IMR-90 (cell line): ENCODE measurements at regions not wholly inside any gene's neighbourhood (a gene's known extent, or its start where the extent isn't known, plus 50 kb on each side); places are given as distances from the start of the nearest gene placed in this dataset.

Experiments
- ATAC-seq: fragments of 200-7000 bp; cut with Tn5 transposase; 2 replicates; pipeline ENCODE4 v1.9.1; 2020; ENCODE audit warnings: low read depth, mild to moderate bottlenecking, moderate library complexity
- BruUV-seq: library from RNA; stranded (reverse); fragments of 400-500 nt; replicated peaks from 2 replicates; lab custom pipeline; 2021; lab: Mats Ljungman, UMichigan
- CTCF ChIA-PET: fragments of 300-600 bp; formaldehyde crosslinking; extraction: SDS; loops from one replicate; lab custom pipeline; 2021; ENCODE audit warnings: antibody characterized with exemption; lab: Yijun Ruan, JAX
- POLR2A ChIA-PET: fragments of 300-600 bp; sonication (Branson Sonifier 250); formaldehyde crosslinking; loops from one replicate; lab custom pipeline; 2022; ENCODE audit warnings: antibody characterized with exemption; ENCODE audit not compliant: unreplicated experiment; lab: Charles Lee
- DNase-seq: peaks from one replicate; pipeline ENCODE4 v3.0.0; 2013
- H2AFZ ChIP-seq: replicated peaks from 2 replicates; pipeline ENCODE3; 2013; ENCODE audit warnings: low read length, mild to moderate bottlenecking; ENCODE audit not compliant: poor library complexity
- H2AK5ac ChIP-seq: 2 replicates; pipeline ENCODE4 v1.6.1; 2013; ENCODE audit warnings: low read depth, low read length, inconsistent platforms
- H2AK9ac ChIP-seq: replicated peaks from 2 replicates; pipeline ENCODE3; 2013; ENCODE audit warnings: mild to moderate bottlenecking, low read depth, low read length, moderate library complexity; ENCODE audit not compliant: poor library complexity
- H2BK120ac ChIP-seq: 2 replicates; pipeline ENCODE4 v1.6.1; 2013; ENCODE audit warnings: low read depth, low read length, inconsistent platforms
- H2BK15ac ChIP-seq: 3 replicates; pipeline ENCODE4 v1.6.1; 2013; ENCODE audit warnings: low read depth, low read length, inconsistent platforms
- H2BK20ac ChIP-seq: 2 replicates; pipeline ENCODE4 v1.6.1; 2013; ENCODE audit warnings: low read depth, mild to moderate bottlenecking, inconsistent platforms, low read length, moderate library complexity
- H2BK5ac ChIP-seq: 2 replicates; pipeline ENCODE4 v1.6.1; 2013; ENCODE audit warnings: mild to moderate bottlenecking, low read depth, low read length, inconsistent platforms; ENCODE audit not compliant: poor library complexity, severe bottlenecking
- H3K14ac ChIP-seq: replicated peaks from 2 replicates; pipeline ENCODE4 v1.6.1; 2013; ENCODE audit warnings: low read depth, low read length, inconsistent platforms
- H3K18ac ChIP-seq: 2 replicates; pipeline ENCODE4 v1.6.1; 2013; ENCODE audit warnings: low read depth, low read length, control low read depth
- H3K23ac ChIP-seq: 2 replicates; pipeline ENCODE4 v1.6.1; 2013; ENCODE audit warnings: low read depth, low read length, inconsistent platforms
- H3K27ac ChIP-seq: 2 replicates; pipeline ENCODE4 v1.5.1; 2013; ENCODE audit warnings: mild to moderate bottlenecking, control low read depth, low read length; ENCODE audit not compliant: insufficient read depth
- H3K27me3 ChIP-seq: 2 replicates; pipeline ENCODE4 v1.6.1; 2013; ENCODE audit warnings: low read length; ENCODE audit not compliant: control insufficient read depth, insufficient read depth
- H3K36me3 ChIP-seq: 2 replicates; pipeline ENCODE4 v1.6.1; 2013; ENCODE audit warnings: low read length, mixed read lengths; ENCODE audit not compliant: control insufficient read depth, insufficient read depth
- H3K4ac ChIP-seq: 2 replicates; pipeline ENCODE4 v1.6.1; 2013; ENCODE audit warnings: low read depth, low read length, inconsistent platforms
- H3K4me1 ChIP-seq: 2 replicates; pipeline ENCODE4 v1.6.1; 2013; ENCODE audit warnings: low read length, mixed read lengths; ENCODE audit not compliant: control insufficient read depth, insufficient read depth
- H3K4me2 ChIP-seq: 2 replicates; pipeline ENCODE4 v1.6.1; 2013; ENCODE audit warnings: low read depth, mild to moderate bottlenecking, control low read depth, low read length, moderate library complexity
- H3K4me3 ChIP-seq: 2 replicates; pipeline ENCODE4 v1.5.1; 2013; ENCODE audit warnings: low read depth, mild to moderate bottlenecking, control low read depth, low read length, moderate library complexity; ENCODE audit not compliant: insufficient read depth
- H3K56ac ChIP-seq: 2 replicates; pipeline ENCODE4 v1.6.1; 2013; ENCODE audit warnings: low read length, inconsistent platforms; ENCODE audit not compliant: insufficient read depth; ENCODE audit errors: extremely low read depth
- H3K79me1 ChIP-seq, 2 experiments: 2 replicates each; pipeline ENCODE4 v1.6.1; 2013; ENCODE audit warnings: low read length in 2 of 2, inconsistent platforms in 1 of 2, low read depth in 1 of 2
- H3K9ac ChIP-seq: 2 replicates; pipeline ENCODE4 v1.6.1; 2013; ENCODE audit warnings: low read depth, low read length, control low read depth
- H3K9me1 ChIP-seq: 2 replicates; pipeline ENCODE4 v1.6.1; 2013; ENCODE audit warnings: low read length, inconsistent platforms; ENCODE audit not compliant: insufficient read depth
- H3K9me3 ChIP-seq: 2 replicates; pipeline ENCODE4 v1.6.1; 2013; ENCODE audit warnings: low read length; ENCODE audit not compliant: control insufficient read depth, insufficient read depth
- H4K20me1 ChIP-seq: 2 replicates; pipeline ENCODE4 v1.6.1; 2013; ENCODE audit warnings: low read length, inconsistent platforms; ENCODE audit not compliant: insufficient read depth
- H4K5ac ChIP-seq: 2 replicates; pipeline ENCODE4 v1.6.1; 2013; ENCODE audit warnings: mild to moderate bottlenecking, low read depth, low read length, control low read depth
- H4K8ac ChIP-seq, 2 experiments: 2 replicates each; pipeline ENCODE4 v1.6.1; 2013; ENCODE audit warnings: low read depth in 2 of 2, low read length in 2 of 2, control low read depth in 1 of 2, inconsistent platforms in 1 of 2
- H4K91ac ChIP-seq: 2 replicates; pipeline ENCODE4 v1.6.1; 2013; ENCODE audit warnings: low read depth, low read length, inconsistent platforms; ENCODE audit not compliant: insufficient read depth
- BHLHE40 ChIP-seq: fragments of 150-350 bp; IDR thresholded peaks from 2 replicates; pipeline ENCODE4 v1.6.1; 2016; ENCODE audit warnings: mild to moderate bottlenecking, low read depth, low read length
- CEBPB ChIP-seq: IDR thresholded peaks from 2 replicates; pipeline ENCODE4 v1.6.1; 2012; ENCODE audit warnings: low read depth, low read length, improper control_type of control experiment
- CHD1 ChIP-seq: IDR thresholded peaks from 2 replicates; pipeline ENCODE4 v1.6.1; 2012; ENCODE audit warnings: low read depth, low read length, improper control_type of control experiment
- CTCF ChIP-seq: conservative IDR thresholded peaks from 2 replicates; pipeline ENCODE4 v1.5.1; 2012; ENCODE audit warnings: mild to moderate bottlenecking, low read depth, low read length, improper control_type of control experiment
- ELK1 ChIP-seq: fragments of 150-350 bp; IDR thresholded peaks from 2 replicates; pipeline ENCODE4 v1.6.1; 2016; ENCODE audit warnings: low read depth, mild to moderate bottlenecking, low read length, moderate library complexity, borderline replicate concordance
- FOS ChIP-seq: fragments of 150-350 bp; IDR thresholded peaks from 2 replicates; pipeline ENCODE4 v1.6.1; 2016; ENCODE audit warnings: low read depth, low read length
- MAFK ChIP-seq: IDR thresholded peaks from 2 replicates; pipeline ENCODE4 v1.6.1; 2012; ENCODE audit warnings: low read depth, low read length, improper control_type of control experiment
- MAZ ChIP-seq: IDR thresholded peaks from 2 replicates; pipeline ENCODE4 v1.6.1; 2012; ENCODE audit warnings: low read depth, mild to moderate bottlenecking, low read length, improper control_type of control experiment, moderate library complexity, borderline replicate concordance
- MXI1 ChIP-seq: IDR thresholded peaks from 2 replicates; pipeline ENCODE4 v1.6.1; 2012; ENCODE audit warnings: low read depth, mild to moderate bottlenecking, low read length, moderate library complexity, borderline replicate concordance
- NFE2L2 ChIP-seq: fragments of 150-350 bp; IDR thresholded peaks from 2 replicates; pipeline ENCODE4 v1.6.1; 2016; ENCODE audit warnings: low read depth, mild to moderate bottlenecking, low read length
- POLR2A ChIP-seq: IDR thresholded peaks from 2 replicates; pipeline ENCODE4 v1.6.1; 2012; ENCODE audit warnings: mild to moderate bottlenecking, low read depth, low read length
- RAD21 ChIP-seq: IDR thresholded peaks from 2 replicates; pipeline ENCODE4 v1.6.1; 2012; ENCODE audit warnings: low read length, improper control_type of control experiment
- RCOR1 ChIP-seq: IDR thresholded peaks from 2 replicates; pipeline ENCODE4 v1.6.1; 2012; ENCODE audit warnings: mild to moderate bottlenecking, low read length, improper control_type of control experiment; ENCODE audit not compliant: insufficient replicate concordance
- RFX5 ChIP-seq: IDR thresholded peaks from 2 replicates; pipeline ENCODE4 v1.8.0; 2012; ENCODE audit warnings: low read depth, mild to moderate bottlenecking, low read length, moderate library complexity
- SMC3 ChIP-seq: fragments of 150-350 bp; IDR thresholded peaks from 2 replicates; pipeline ENCODE4 v1.6.1; 2016; ENCODE audit warnings: low read depth, mild to moderate bottlenecking, antibody characterized with exemption, low read length, moderate library complexity
- USF2 ChIP-seq: fragments of 150-350 bp; IDR thresholded peaks from 2 replicates; pipeline ENCODE4 v1.6.1; 2017; ENCODE audit warnings: mild to moderate bottlenecking, antibody characterized with exemption, low read length, low read depth
- WGBS, 2 experiments: methylation state at CpG; one replicate each; pipeline versions ENCODE4 v1.1.5 to v1.1.7; 2013; ENCODE audit warnings: missing lambda C conversion rate in 2 of 2; ENCODE audit not compliant: insufficient read length in 1 of 2; ENCODE audit errors: extremely low coverage in 2 of 2; 5-methylcytosine and 5-hydroxymethylcytosine counted together
- dilution Hi-C: fragments of 300-500 bp; cut with HindIII; formaldehyde crosslinking; loops from one replicate; pipeline ENCODE4 v1.14.3; 2018; ENCODE audit warnings: low sequenced_read_pairs; ENCODE audit not compliant: unreplicated experiment
- in situ Hi-C: fragments of 300-500 bp; cut with MboI; formaldehyde crosslinking; loops from 3 replicates; pipeline ENCODE4 v1.14.3; 2019; ENCODE audit warnings: low sequenced_read_pairs, inconsistent platforms, mixed read lengths
- intact Hi-C: fragments of 100-400 bp; cut with micrococcal nuclease; formaldehyde crosslinking; loops from 2 replicates; pipeline ENCODE4 v1.10.0; 2022

GRCh38 chr19:27894906-27895754 is 1317.8 kb downstream of the UQCRFS1 start:
- Histone ChIP-seq H2BK15ac (no peak overlapping the region), H2BK120ac (no peak overlapping the region), H3K9ac (no peak overlapping the region), H2BK5ac (no peak overlapping the region), H3K9me1 (no peaks in the 10 kb centered on the region), H2BK20ac (no peak overlapping the region), H3K79me1 (no peaks in the 10 kb centered on the region), H3K23ac (no peak overlapping the region), H3K4me1 (no peaks in the 10 kb centered on the region), H3K56ac (no peak overlapping the region), H2AK5ac (no peak overlapping the region), H3K36me3 (no peaks in the 10 kb centered on the region), H3K4ac (no peak overlapping the region), H3K4me3 (no peak overlapping the region), H3K14ac (no peak overlapping the region), H4K5ac (no peak overlapping the region), H3K4me2 (no peak overlapping the region), H2AFZ (no peak overlapping the region), H3K9me3 (peaks cover 47% of the 10 kb centered on the region), H2AK9ac (no peak overlapping the region), H3K27ac (no peak overlapping the region), H4K20me1 (no peaks in the 10 kb centered on the region), H4K91ac (no peak overlapping the region), H3K18ac (no peak overlapping the region), H4K8ac (no peak overlapping the region), H3K27me3 (no peaks in the 10 kb centered on the region)
- whole genome bisulfite sequencing, 2 experiments = no CpG with 5 or more reads among the region's 12 CpGs
- DNase-seq (no peak), ATAC-seq (no peak)
- intact Hi-C loops = no loop called here
- BruUV-seq = no TSS peak
- dilution Hi-C loops = no loop called here
- CTCF ChIA-PET = no interaction called here
- POLR2A ChIA-PET = no interaction called here
- in situ Hi-C loops = no loop called here
- TF ChIP-seq MXI1 (no peak), RFX5 (no peak), CEBPB (no peak), CTCF (no peak), ELK1 (no peak), SMC3 (no peak), NFE2L2 (no peak), USF2 (no peak), RCOR1 (no peak), POLR2A (no peak), MAZ (no peak), FOS (no peak), RAD21 (no peak), MAFK (no peak), CHD1 (no peak), BHLHE40 (no peak)
